ENCODE measurements at regions not wholly inside any gene's neighbourhood (a gene's known extent, or its start where the extent isn't known, plus 50 kb on each side); places are given as distances from the start of the nearest gene placed in this dataset.

DNA sequence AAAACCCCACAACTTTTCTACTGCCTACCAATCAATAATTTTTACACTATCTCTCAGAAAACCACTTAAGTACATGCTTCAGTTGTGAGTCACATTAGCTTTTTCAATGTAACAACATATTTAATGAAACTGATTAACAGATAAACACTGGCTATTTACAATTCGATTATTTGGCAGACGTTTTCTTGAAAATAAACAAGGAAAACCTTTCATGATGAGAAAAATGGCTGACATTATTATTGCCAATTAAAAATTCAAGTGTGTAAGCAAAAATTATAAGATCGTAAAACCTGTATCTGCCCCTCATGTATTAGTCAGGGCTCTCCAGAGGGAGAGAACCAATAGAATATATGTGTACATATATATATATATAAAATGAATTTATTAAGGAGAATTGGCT, 1555.5 kb upstream of the IGFBP7 start:
- TF ChIP-seq POLR2A (IDR thresholded peaks at IDR 0.05) (no peak), CTCF (IDR thresholded peaks at IDR 0.05) (no peak), POLR2AphosphoS5 (IDR thresholded peaks at IDR 0.05; ENCODE audit: insufficient read depth in 1 of 2, low read depth in 1 of 2) (no peak)
